Memory B cell (primary cell): ENCODE measurements at regions not wholly inside any gene's neighbourhood (a gene's known extent, or its start where the extent isn't known, plus 50 kb on each side); places are given as distances from the start of the nearest gene placed in this dataset.
"Not testable (repeated sequence)": the region's sequence is repeated elsewhere in the genome, so short reads cannot be mapped to it uniquely, and the experiment has no call there.

Experiments used
- ATAC-seq: fragments of 150-1000 bp; cut with Tn5 transposase; 2 replicates; pipeline ENCODE4 v1.10.0; 2021; ENCODE audit warnings: low read depth, mild to moderate bottlenecking, moderate library complexity
- DNase-seq, 2 donors: peaks; one replicate each; pipeline ENCODE4 v3.0.0; 2022; ENCODE audit warnings: low spot score in 2 of 2
- H3K27ac Mint-ChIP-seq: one replicate; pipeline ENCODE4 v1.8.0; 2022; ENCODE audit warnings: mild to moderate bottlenecking, moderate library complexity, mixed read lengths
- H3K27me3 Mint-ChIP-seq: one replicate; pipeline ENCODE4 v1.8.0; 2022; ENCODE audit warnings: mixed read lengths
- H3K36me3 Mint-ChIP-seq: one replicate; pipeline ENCODE4 v1.8.0; 2022; ENCODE audit warnings: mild to moderate bottlenecking, mixed read lengths
- H3K4me1 Mint-ChIP-seq: one replicate; pipeline ENCODE4 v1.8.0; 2022; ENCODE audit warnings: mixed read lengths
- H3K4me3 Mint-ChIP-seq: one replicate; pipeline ENCODE4 v1.8.0; 2022; ENCODE audit warnings: mild to moderate bottlenecking, moderate library complexity, mixed read lengths
- H3K9me3 Mint-ChIP-seq: one replicate; pipeline ENCODE4 v1.8.0; 2022; ENCODE audit warnings: mixed read lengths

GRCh38 chr6:15892369-15892768 lies 229.5 kb upstream of the DTNBP1 start:
- Mint-ChIP-seq H3K4me3 (no peak overlapping the region), H3K27ac (no peak overlapping the region), H3K27me3 (no peaks in the 10 kb centered on the region), H3K4me1 (peaks cover 15% of the 10 kb centered on the region), H3K36me3 (no peaks in the 10 kb centered on the region), H3K9me3 (no peaks in the 10 kb centered on the region)
- ATAC-seq (no peak), DNase-seq (no peak)

- H3K36me3 Mint-ChIP-seq, result no peaks in the 10 kb centered on the region
- DNase-seq, result no peak
- peaks cover 2% of the 10 kb centered on the region for H3K9me3 Mint-ChIP-seq
- H3K4me1 Mint-ChIP-seq, result peaks cover 21% of the 10 kb centered on the region
- H3K4me3 Mint-ChIP-seq, result no peak overlapping the region
- peak overlapping the region; percentile 29 for H3K27ac Mint-ChIP-seq
- ATAC-seq, result no peak
- H3K27me3 Mint-ChIP-seq, result no peaks in the 10 kb centered on the region
These were observed 226.3 kb upstream of the DTNBP1 start for GRCh38 chr6:15888798-15889772.

- ATAC-seq (peak; percentile 72), DNase-seq (no peak)
- Mint-ChIP-seq H3K9me3 (peaks cover 2% of the 10 kb centered on the region), H3K4me3 (peak overlapping the region; percentile 74), H3K4me1 (peaks cover 21% of the 10 kb centered on the region), H3K27ac (peak overlapping the region; percentile 87), H3K36me3 (no peaks in the 10 kb centered on the region), H3K27me3 (no peaks in the 10 kb centered on the region)
These were observed 224.9 kb upstream of the DTNBP1 start for GRCh38 chr6:15887491-15888461.

- H3K4me1 Mint-ChIP-seq, result peaks cover 30% of the 10 kb centered on the region
- H3K9me3 Mint-ChIP-seq, result peaks cover 2% of the 10 kb centered on the region
- ATAC-seq, result no peak
- no peaks in the 10 kb centered on the region for H3K36me3 Mint-ChIP-seq
- no peak for DNase-seq
- no peak overlapping the region for H3K4me3 Mint-ChIP-seq
- peak overlapping the region; percentile 40 for H3K27ac Mint-ChIP-seq
- H3K27me3 Mint-ChIP-seq, result no peaks in the 10 kb centered on the region
These were observed 222.8 kb upstream of the DTNBP1 start for GRCh38 chr6:15885624-15886023.

- not testable (repeated sequence) for ATAC-seq, H3K27ac Mint-ChIP-seq, DNase-seq, H3K36me3 Mint-ChIP-seq, H3K27me3 Mint-ChIP-seq, H3K4me3 Mint-ChIP-seq, H3K9me3 Mint-ChIP-seq
- peaks cover 44% of the 10 kb centered on the region for H3K4me1 Mint-ChIP-seq
These were observed 220.8 kb upstream of the DTNBP1 start for GRCh38 chr6:15883593-15883992.

GRCh38 chr6:15882915-15883314 lies 220.1 kb upstream of the DTNBP1 start:
- H3K4me3 Mint-ChIP-seq, result no peak overlapping the region
- peaks cover 41% of the 10 kb centered on the region for H3K4me1 Mint-ChIP-seq
- no peaks in the 10 kb centered on the region for H3K36me3 Mint-ChIP-seq
- peaks cover 2% of the 10 kb centered on the region for H3K9me3 Mint-ChIP-seq
- no peaks in the 10 kb centered on the region for H3K27me3 Mint-ChIP-seq
- no peak overlapping the region for H3K27ac Mint-ChIP-seq
- no peak for ATAC-seq
- no peak for DNase-seq

GRCh38 chr6:15882345-15882744 lies 219.5 kb upstream of the DTNBP1 start:
- H3K9me3 Mint-ChIP-seq, result peaks cover 2% of the 10 kb centered on the region
- H3K4me1 Mint-ChIP-seq, result peaks cover 36% of the 10 kb centered on the region
- H3K36me3 Mint-ChIP-seq, result no peaks in the 10 kb centered on the region
- no peaks in the 10 kb centered on the region for H3K27me3 Mint-ChIP-seq
- no peak overlapping the region for H3K4me3 Mint-ChIP-seq
- no peak overlapping the region for H3K27ac Mint-ChIP-seq
- ATAC-seq, result no peak
- DNase-seq, result no peak

GRCh38 chr6:15881150-15881549 lies 218.3 kb upstream of the DTNBP1 start:
- Mint-ChIP-seq H3K27ac (peak overlapping the region; percentile 39), H3K27me3 (no peaks in the 10 kb centered on the region), H3K9me3 (peaks cover 2% of the 10 kb centered on the region), H3K36me3 (no peaks in the 10 kb centered on the region), H3K4me1 (peaks cover 35% of the 10 kb centered on the region), H3K4me3 (no peak overlapping the region)
- no peak for DNase-seq
- ATAC-seq, result no peak

- Mint-ChIP-seq H3K4me3 (peak overlapping the region; percentile 54), H3K27me3 (no peaks in the 10 kb centered on the region), H3K36me3 (no peaks in the 10 kb centered on the region), H3K27ac (peak overlapping the region; percentile 81), H3K9me3 (no peaks in the 10 kb centered on the region), H3K4me1 (peaks cover 34% of the 10 kb centered on the region)
- ATAC-seq (no peak), DNase-seq (no peak)
These were observed 217.6 kb upstream of the DTNBP1 start for GRCh38 chr6:15880262-15880973.

GRCh38 chr6:15879371-15880261 lies 216.8 kb upstream of the DTNBP1 start:
- Mint-ChIP-seq H3K4me3 (peak overlapping the region; percentile 54), H3K36me3 (no peaks in the 10 kb centered on the region), H3K27ac (peak overlapping the region; percentile 81), H3K4me1 (peaks cover 30% of the 10 kb centered on the region), H3K9me3 (no peaks in the 10 kb centered on the region), H3K27me3 (no peaks in the 10 kb centered on the region)
- DNase-seq (peak; percentile 37 to 42), ATAC-seq (peak; percentile 91)

GRCh38 chr6:15877231-15877630 lies 214.4 kb upstream of the DTNBP1 start:
- DNase-seq, result no peak
- Mint-ChIP-seq H3K27me3 (no peaks in the 10 kb centered on the region), H3K36me3 (no peaks in the 10 kb centered on the region), H3K27ac (no peak overlapping the region), H3K4me3 (no peak overlapping the region), H3K9me3 (no peaks in the 10 kb centered on the region), H3K4me1 (peaks cover 30% of the 10 kb centered on the region)
- ATAC-seq, result no peak

GRCh38 chr6:15876406-15876805 lies 213.6 kb upstream of the DTNBP1 start:
- peaks cover under 1% of the 10 kb centered on the region for H3K27me3 Mint-ChIP-seq
- no peaks in the 10 kb centered on the region for H3K9me3 Mint-ChIP-seq
- ATAC-seq, result no peak
- no peak overlapping the region for H3K27ac Mint-ChIP-seq
- H3K4me1 Mint-ChIP-seq, result peaks cover 28% of the 10 kb centered on the region
- DNase-seq, result no peak
- H3K36me3 Mint-ChIP-seq, result no peaks in the 10 kb centered on the region
- no peak overlapping the region for H3K4me3 Mint-ChIP-seq

GRCh38 chr6:15875797-15876196 lies 213.0 kb upstream of the DTNBP1 start:
- H3K36me3 Mint-ChIP-seq, result no peaks in the 10 kb centered on the region
- DNase-seq (no peak), ATAC-seq (no peak)
- peaks cover 2% of the 10 kb centered on the region for H3K27me3 Mint-ChIP-seq
- peaks cover 23% of the 10 kb centered on the region for H3K4me1 Mint-ChIP-seq
- no peak overlapping the region for H3K4me3 Mint-ChIP-seq
- no peaks in the 10 kb centered on the region for H3K9me3 Mint-ChIP-seq
- H3K27ac Mint-ChIP-seq, result no peak overlapping the region
